Esophagus (tissue), 2 donors: ENCODE measurements at regions not wholly inside any gene's neighbourhood (a gene's known extent, or its start where the extent isn't known, plus 50 kb on each side); places are given as distances from the start of the nearest gene placed in this dataset.

Experiments used
- H3K27ac ChIP-seq, 2 donors: one replicate each; pipeline ENCODE4 v1.5.1; 2013; ENCODE audit warnings: low read depth in 2 of 2, mild to moderate bottlenecking in 2 of 2, inconsistent platforms in 1 of 2, low read length in 1 of 2, moderate library complexity in 1 of 2
- H3K27me3 ChIP-seq, 2 donors: one replicate each; pipeline ENCODE4 v1.6.1; 2013; ENCODE audit warnings: low read length in 2 of 2, control low read depth in 1 of 2, mild to moderate bottlenecking in 1 of 2; ENCODE audit not compliant: insufficient read depth in 2 of 2, control insufficient read depth in 1 of 2
- H3K36me3 ChIP-seq, 2 donors: one replicate each; pipeline ENCODE4 v1.6.1; 2013; ENCODE audit warnings: low read length in 1 of 2; ENCODE audit not compliant: control insufficient read depth in 2 of 2, insufficient read depth in 2 of 2
- H3K4me1 ChIP-seq, 2 donors: one replicate each; pipeline ENCODE4 v1.6.1; 2013; ENCODE audit warnings: low read length in 1 of 2; ENCODE audit not compliant: control insufficient read depth in 2 of 2, insufficient read depth in 2 of 2
- H3K4me3 ChIP-seq, 2 donors: one replicate each; pipeline ENCODE4 v1.5.1; 2013; ENCODE audit warnings: low read length in 2 of 2, mild to moderate bottlenecking in 2 of 2, low read depth in 1 of 2, moderate library complexity in 1 of 2
- H3K9me3 ChIP-seq, 2 donors: one replicate each; pipeline ENCODE4 v1.6.1; 2013; ENCODE audit warnings: mild to moderate bottlenecking in 2 of 2, low read depth in 1 of 2, low read length in 1 of 2, moderate library complexity in 1 of 2; ENCODE audit not compliant: control insufficient read depth in 2 of 2, insufficient read depth in 1 of 2
- WGBS, 2 donors: extraction: QIAGEN DNeasy Blood & Tissue Kit; methylation state at CpG; one replicate each; pipeline ENCODE4 v1.1.7; 2013; 5-methylcytosine and 5-hydroxymethylcytosine counted together
- donor health status: healthy with polysubstance abuse.
- donor health status: Bipolar disorder and iron deficiency.

DNA sequence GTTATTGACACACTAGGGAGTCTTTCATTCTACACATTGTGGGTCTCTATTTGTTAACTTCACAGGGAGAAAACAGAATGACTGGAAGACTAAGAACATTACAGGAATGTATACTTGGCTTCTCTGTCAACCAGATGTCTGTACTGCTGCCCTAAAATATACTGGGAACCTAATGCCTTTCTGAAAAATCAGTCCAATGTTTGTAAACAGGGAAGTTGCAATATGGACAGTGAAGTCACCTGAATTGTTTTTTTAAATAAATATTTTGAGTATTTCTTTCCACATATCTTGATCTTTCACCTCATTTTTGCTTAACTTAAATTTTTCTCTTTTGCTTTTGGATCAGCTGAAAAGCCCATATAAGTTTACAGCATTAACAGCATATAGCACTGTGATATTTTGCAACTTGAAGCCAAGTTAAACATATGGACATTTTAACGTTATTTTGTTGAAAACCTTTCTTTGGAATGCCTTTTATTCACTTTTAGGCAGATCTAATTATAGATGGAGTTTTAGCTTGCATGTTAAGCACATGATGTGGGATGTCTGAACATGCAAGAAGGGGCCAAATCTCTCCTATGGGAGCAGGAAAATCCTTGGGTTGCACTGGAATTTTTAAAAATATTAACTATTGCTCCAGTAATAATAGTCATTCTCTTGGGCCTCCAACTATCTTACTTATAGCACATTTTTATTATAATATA lies 137.7 kb upstream of the TWIST2 start:
- no peak overlapping the region for H3K27ac ChIP-seq
- H3K4me3 ChIP-seq: no peak overlapping the region
- H3K36me3 ChIP-seq: no peaks in the 10 kb centered on the region
- 17 to 21% methylated on average over 1 of the region's 1 CpG for WGBS, 2 donors
- H3K4me1 ChIP-seq: no peaks in the 10 kb centered on the region
- H3K9me3 ChIP-seq: no peaks in the 10 kb centered on the region
- H3K27me3 ChIP-seq: no peaks in the 10 kb centered on the region

DNA sequence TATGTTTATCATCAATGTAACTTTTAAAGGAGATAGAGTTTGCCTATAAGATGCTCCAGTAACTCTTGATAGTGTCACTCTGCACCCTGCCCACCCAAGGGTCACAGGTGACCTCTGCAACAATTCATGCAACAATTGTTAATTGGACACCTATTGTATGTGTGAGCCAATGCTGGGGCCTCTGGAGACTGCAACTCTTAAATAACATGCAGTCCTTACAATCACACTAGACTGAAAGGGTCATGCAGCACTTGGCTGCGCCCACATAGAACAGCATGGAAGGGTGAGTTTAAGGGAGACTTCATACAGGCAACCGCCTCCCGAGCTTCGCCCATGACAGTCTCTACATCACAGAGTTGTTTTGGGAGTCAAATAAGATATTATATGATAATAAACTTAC lies 137.1 kb upstream of the TWIST2 start:
- Histone ChIP-seq H3K4me3 (no peak overlapping the region), H3K9me3 (no peaks in the 10 kb centered on the region), H3K27ac (no peak overlapping the region), H3K36me3 (no peaks in the 10 kb centered on the region), H3K27me3 (no peaks in the 10 kb centered on the region), H3K4me1 (no peaks in the 10 kb centered on the region)
- WGBS, 2 donors: 96 to 97% methylated on average over 4 of the region's 4 CpGs

DNA sequence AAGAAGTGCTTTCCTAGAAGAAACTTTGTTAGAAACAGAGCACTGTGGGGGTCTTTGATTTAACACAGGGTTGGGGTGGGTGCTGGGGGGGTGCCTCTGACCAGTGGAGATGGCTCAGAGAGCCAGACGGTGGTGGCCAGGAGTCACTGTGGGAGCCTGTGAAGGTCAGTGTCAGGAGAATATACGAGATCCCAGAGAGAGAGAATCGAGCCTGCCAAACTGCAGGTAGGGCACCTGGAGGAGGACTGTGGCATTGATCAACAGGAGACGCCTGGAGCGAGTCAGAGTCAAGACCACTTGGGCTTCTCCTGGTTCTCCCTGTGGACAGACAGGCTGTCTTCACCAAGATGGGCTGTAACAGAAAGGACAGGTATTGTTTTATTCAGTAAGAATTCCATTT lies 136.5 kb upstream of the TWIST2 start:
- WGBS, 2 donors: 70 to 89% methylated on average over 5 of the region's 5 CpGs
- H3K4me3 ChIP-seq: no peak overlapping the region
- no peaks in the 10 kb centered on the region for H3K27me3 ChIP-seq
- no peaks in the 10 kb centered on the region for H3K4me1 ChIP-seq
- no peaks in the 10 kb centered on the region for H3K9me3 ChIP-seq
- no peaks in the 10 kb centered on the region for H3K36me3 ChIP-seq
- H3K27ac ChIP-seq: no peak overlapping the region

DNA sequence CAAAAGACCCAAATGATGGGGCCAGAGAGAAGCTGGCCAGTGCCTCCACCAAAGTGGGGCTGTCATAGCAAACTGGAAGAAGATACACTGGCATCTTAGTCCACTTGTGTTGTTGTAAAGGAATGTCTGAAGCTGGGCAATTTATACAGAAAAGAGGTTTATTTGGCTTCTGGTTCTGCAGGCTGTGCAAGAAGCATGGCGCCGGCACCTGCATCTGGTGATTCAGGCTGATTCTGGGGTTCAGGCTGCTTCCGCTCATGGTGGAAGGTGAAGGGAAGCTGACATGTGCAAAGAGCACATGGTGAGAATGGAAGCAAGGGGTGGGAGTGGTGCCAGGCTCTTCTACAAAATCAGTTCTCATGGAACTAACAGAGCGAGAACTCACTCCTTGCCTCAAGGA lies 135.9 kb upstream of the TWIST2 start:
- Histone ChIP-seq H3K4me1 (no peaks in the 10 kb centered on the region), H3K9me3 (no peaks in the 10 kb centered on the region), H3K27me3 (peaks cover 0 to under 1% of the 10 kb centered on the region in 2 donors), H3K27ac (no peak overlapping the region), H3K36me3 (no peaks in the 10 kb centered on the region), H3K4me3 (no peak overlapping the region)
- WGBS, 2 donors: 95 to 98% methylated on average over 4 of the region's 4 CpGs

DNA sequence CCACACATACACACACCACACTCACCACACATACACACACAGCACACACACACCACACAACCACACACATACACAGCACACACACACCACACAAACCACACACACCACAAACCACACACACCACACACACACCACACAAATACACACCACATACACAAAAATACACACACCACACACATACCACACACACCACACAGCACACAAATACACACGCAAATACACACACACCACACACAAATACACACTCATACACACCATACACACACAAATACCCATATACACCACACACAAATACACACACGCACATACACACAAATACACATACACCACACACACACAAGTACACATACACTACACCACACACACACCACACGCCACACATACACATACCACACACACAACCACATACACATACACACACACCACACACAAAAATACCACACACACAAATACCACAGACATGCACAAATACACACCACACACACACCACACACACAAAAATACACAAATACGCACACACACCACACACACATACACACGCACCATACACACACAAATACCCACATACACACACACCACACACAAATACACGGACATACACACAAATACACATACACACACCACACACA lies 134.6 kb upstream of the TWIST2 start:
- no peak overlapping the region for H3K27ac ChIP-seq

DNA sequence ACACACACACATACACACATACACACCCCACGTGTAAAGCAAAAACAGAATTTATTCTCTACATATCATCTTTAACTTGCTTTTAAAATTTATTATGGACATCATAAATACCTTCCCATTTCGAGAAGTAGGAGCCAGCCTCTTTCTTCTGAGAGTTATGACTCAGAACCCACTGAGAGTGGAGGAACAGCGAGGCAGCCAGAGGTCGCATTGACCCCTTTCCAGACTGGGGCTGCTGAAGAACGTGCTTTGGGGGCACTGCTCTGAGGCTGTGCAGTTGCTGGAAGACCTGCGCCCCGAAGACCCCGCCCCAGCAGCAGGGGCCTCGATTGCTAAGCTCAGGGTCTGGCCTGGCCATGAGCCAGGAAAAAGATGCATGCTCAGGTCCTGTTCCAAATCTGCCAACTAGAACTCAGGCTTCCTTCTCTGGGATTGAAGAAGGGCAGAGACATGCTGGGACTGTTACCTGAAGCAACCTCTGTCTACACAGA lies 133.8 kb upstream of the TWIST2 start:
- H3K4me3 ChIP-seq: no peak overlapping the region
- peaks cover 0 to 2% of the 10 kb centered on the region in 2 donors for H3K27me3 ChIP-seq
- H3K4me1 ChIP-seq: no peaks in the 10 kb centered on the region
- no peaks in the 10 kb centered on the region for H3K36me3 ChIP-seq
- no peak overlapping the region for H3K27ac ChIP-seq
- WGBS, 2 donors: 62 to 68% methylated on average over 9 of the region's 9 CpGs
- H3K9me3 ChIP-seq: no peaks in the 10 kb centered on the region

More for the DNA sequence above, 134.6 kb upstream of the TWIST2 start:
- Histone ChIP-seq H3K27me3 (peaks cover 0 to 2% of the 10 kb centered on the region in 2 donors), H3K4me3 (no peak overlapping the region), H3K9me3 (no peaks in the 10 kb centered on the region), H3K36me3 (no peaks in the 10 kb centered on the region), H3K4me1 (no peaks in the 10 kb centered on the region)
- WGBS, 2 donors: 92 to 93% methylated on average over 6 of the region's 6 CpGs

DNA sequence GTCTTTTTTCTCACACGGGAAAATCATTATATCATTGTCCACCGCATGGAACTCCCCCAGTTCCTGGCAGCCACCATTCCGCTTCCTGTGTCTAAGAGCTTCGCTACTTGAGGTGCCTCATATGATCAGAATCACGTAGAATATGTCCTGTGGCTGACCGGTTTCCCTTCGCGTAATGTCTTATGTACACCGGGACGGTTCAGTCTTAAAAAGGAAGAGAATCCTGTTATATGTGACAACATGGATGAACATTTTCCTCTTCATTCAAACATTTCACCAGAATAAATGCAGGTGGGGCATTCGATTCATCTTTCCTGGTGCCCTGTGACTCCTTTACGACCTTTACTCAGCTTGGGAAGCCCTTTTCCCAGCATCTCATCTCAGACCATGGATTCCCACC lies 131.7 kb upstream of the TWIST2 start:
- Histone ChIP-seq H3K27ac (no peak overlapping the region), H3K4me1 (peaks cover 0 to 2% of the 10 kb centered on the region in 2 donors), H3K9me3 (no peaks in the 10 kb centered on the region), H3K36me3 (no peaks in the 10 kb centered on the region), H3K4me3 (no peak overlapping the region), H3K27me3 (peaks cover 0 to 2% of the 10 kb centered on the region in 2 donors)
- 86 to 89% methylated on average over 12 of the region's 12 CpGs for WGBS, 2 donors

DNA sequence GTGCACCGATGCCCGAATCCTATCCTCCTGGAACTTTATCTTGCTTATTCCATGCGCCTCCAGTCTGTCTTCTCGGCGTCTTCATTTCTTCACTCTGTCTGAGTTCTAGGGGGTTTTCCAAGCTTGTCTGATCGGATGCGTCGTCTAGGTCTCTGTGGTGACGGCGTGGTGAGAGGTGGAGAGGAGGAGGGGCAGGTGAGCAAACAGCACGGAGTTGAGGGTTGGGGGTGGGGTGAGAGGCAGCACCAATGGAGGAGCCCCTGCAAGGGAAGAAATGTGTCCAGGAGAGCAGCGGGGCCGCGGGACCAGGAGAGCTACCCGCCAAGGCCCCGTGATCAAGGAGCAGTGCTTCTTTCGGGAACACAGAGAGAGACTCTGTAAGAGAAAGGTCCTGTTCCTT lies 131.3 kb upstream of the TWIST2 start:
- Histone ChIP-seq H3K4me1 (peaks cover 0 to 2% of the 10 kb centered on the region in 2 donors), H3K27me3 (peaks cover 0 to 2% of the 10 kb centered on the region in 2 donors), H3K9me3 (no peaks in the 10 kb centered on the region), H3K36me3 (no peaks in the 10 kb centered on the region), H3K4me3 (no peak overlapping the region), H3K27ac (no peak overlapping the region)
- WGBS, 2 donors: 70 to 77% methylated on average over 17 of the region's 17 CpGs

DNA sequence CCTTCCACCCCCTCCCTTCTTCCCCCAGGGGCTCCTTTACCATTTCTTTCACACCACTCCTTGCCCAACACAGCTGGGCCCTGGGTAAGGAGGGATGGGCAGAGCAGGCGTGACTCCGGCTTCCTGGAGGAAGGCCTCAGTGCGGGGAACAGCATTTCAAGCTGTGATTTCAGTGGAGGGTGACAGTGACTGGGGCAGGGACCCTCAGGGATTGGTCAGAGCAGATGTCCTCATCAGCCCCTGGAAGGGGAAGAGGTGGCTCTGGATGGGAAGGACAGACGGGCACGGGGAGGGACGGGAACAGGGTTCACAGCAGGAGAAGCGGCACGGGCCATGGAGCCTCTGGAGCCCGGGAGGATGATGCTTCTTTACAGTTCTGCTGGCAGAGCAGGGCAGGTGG lies 130.8 kb upstream of the TWIST2 start:
- Histone ChIP-seq H3K27ac (no peak overlapping the region), H3K4me1 (peaks cover 0 to 2% of the 10 kb centered on the region in 2 donors), H3K4me3 (no peak overlapping the region), H3K36me3 (no peaks in the 10 kb centered on the region), H3K9me3 (no peaks in the 10 kb centered on the region), H3K27me3 (peaks cover 0 to 2% of the 10 kb centered on the region in 2 donors)
- WGBS, 2 donors: 80 to 85% methylated on average over 9 of the region's 9 CpGs

DNA sequence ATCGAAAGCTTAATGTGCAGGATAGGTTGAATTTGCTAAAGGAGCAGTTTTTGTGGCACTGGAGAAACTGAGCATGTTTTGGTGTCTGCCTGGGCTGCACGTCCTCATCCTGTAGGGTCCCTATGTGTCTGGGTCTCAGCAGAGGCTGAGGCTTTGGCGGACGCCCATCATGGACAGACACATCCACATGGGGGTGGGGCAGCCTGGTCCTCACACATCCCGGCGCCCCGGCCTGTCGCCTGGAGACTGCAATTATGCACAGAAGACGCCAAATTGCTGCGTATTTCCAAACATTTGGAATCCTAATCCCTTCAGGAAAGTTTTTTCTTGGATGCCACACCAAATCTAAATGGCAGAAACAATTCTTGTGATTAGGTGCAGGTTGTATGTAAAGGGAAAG lies 128.2 kb upstream of the TWIST2 start:
- Histone ChIP-seq H3K27ac (no peak overlapping the region), H3K36me3 (no peaks in the 10 kb centered on the region), H3K4me3 (no peak overlapping the region), H3K4me1 (peaks cover 0 to 2% of the 10 kb centered on the region in 2 donors), H3K27me3 (peaks cover 0 to 2% of the 10 kb centered on the region in 2 donors), H3K9me3 (no peaks in the 10 kb centered on the region)
- WGBS, 2 donors: 73 to 81% methylated on average over 10 of the region's 10 CpGs
